PC-9 (cell line): ENCODE measurements at regions not wholly inside any gene's neighbourhood (a gene's known extent, or its start where the extent isn't known, plus 50 kb on each side); places are given as distances from the start of the nearest gene placed in this dataset.

Experiments used
- BruUV-seq: library from RNA; stranded (reverse); fragments of 400-500 nt; replicated peaks from 2 replicates; lab custom pipeline; 2021; lab: Mats Ljungman, UMichigan
- CTCF ChIA-PET: fragments of 300-600 bp; sonication (Branson Sonifier 250); formaldehyde crosslinking; loops from one replicate; lab custom pipeline; 2022; ENCODE audit warnings: antibody characterized with exemption; lab: Charles Lee
- POLR2A ChIA-PET: fragments of 300-600 bp; sonication (Branson Sonifier 250); formaldehyde crosslinking; loops from one replicate; lab custom pipeline; 2022; ENCODE audit warnings: antibody characterized with exemption; ENCODE audit not compliant: unreplicated experiment; lab: Charles Lee
- DNase-seq, 2 experiments: peaks; one replicate each; pipeline versions ENCODE4 v3.0.0 to v3.0.0-alpha.2; 2015 to 2022; ENCODE audit warnings: mixed read lengths in 1 of 2
- H2AFZ ChIP-seq: fragments of 200-600 bp; sonication (generic); 2 replicates; pipeline ENCODE4 v1.8.1; 2017; ENCODE audit warnings: antibody characterized with exemption
- H3F3A ChIP-seq: fragments of 200-600 bp; sonication (generic); 2 replicates; pipeline ENCODE4 v1.8.1; 2017; ENCODE audit warnings: antibody characterized with exemption, mild to moderate bottlenecking, low read depth; ENCODE audit not compliant: insufficient read depth
- H3K27ac ChIP-seq: fragments of 200-600 bp; sonication (generic); 2 replicates; pipeline ENCODE4 v1.6.1; 2016; ENCODE audit warnings: mixed run types
- H3K27me3 ChIP-seq: fragments of 200-600 bp; sonication (generic); 2 replicates; pipeline ENCODE4 v1.6.1; 2016; ENCODE audit warnings: low read depth, mixed run types; ENCODE audit not compliant: insufficient read depth
- H3K36me3 ChIP-seq: fragments of 200-600 bp; sonication (generic); 2 replicates; pipeline ENCODE4 v1.6.1; 2016; ENCODE audit warnings: low read depth, mixed run types
- H3K4me1 ChIP-seq: fragments of 200-600 bp; sonication (generic); replicated peaks from 2 replicates; pipeline ENCODE4 v1.6.1; 2016; ENCODE audit warnings: mixed run types; ENCODE audit not compliant: insufficient read depth
- H3K4me2 ChIP-seq: fragments of 200-600 bp; sonication (generic); 2 replicates; pipeline ENCODE4 v1.6.1; 2017; ENCODE audit warnings: mixed run types
- H3K4me3 ChIP-seq: fragments of 200-600 bp; sonication (generic); 2 replicates; pipeline ENCODE4 v1.6.1; 2016; ENCODE audit warnings: mixed run types
- H3K79me2 ChIP-seq: fragments of 200-600 bp; sonication (generic); 2 replicates; pipeline ENCODE4 v1.6.1; 2017; ENCODE audit warnings: low read depth, mixed run types
- H3K9me2 ChIP-seq: fragments of 200-600 bp; sonication (generic); 2 replicates; pipeline ENCODE4 v1.8.1; 2017; ENCODE audit warnings: mild to moderate bottlenecking; ENCODE audit not compliant: insufficient read depth
- H3K9me3 ChIP-seq: fragments of 200-600 bp; sonication (generic); 2 replicates; pipeline ENCODE4 v1.8.1; 2016; ENCODE audit warnings: low read depth; ENCODE audit not compliant: insufficient read depth
- H4K20me1 ChIP-seq: fragments of 200-600 bp; sonication (generic); 2 replicates; pipeline ENCODE4 v1.8.1; 2017; ENCODE audit not compliant: insufficient read depth
- CTCF ChIP-seq: fragments of 200-600 bp; sonication (generic); conservative IDR thresholded peaks from 2 replicates; pipeline ENCODE4 v1.6.1; 2017; ENCODE audit warnings: mixed run types, antibody characterized with exemption, mild to moderate bottlenecking, moderate library complexity
- EZH2 ChIP-seq: fragments of 200-600 bp; sonication (generic); IDR thresholded peaks from 2 replicates; pipeline ENCODE4 v1.8.0; 2017; ENCODE audit warnings: antibody characterized with exemption, low read depth
- intact Hi-C: fragments of 100-400 bp; cut with micrococcal nuclease; formaldehyde crosslinking; loops from one replicate; pipeline ENCODE4 v1.10.0; 2022; ENCODE audit not compliant: unreplicated experiment

DNA sequence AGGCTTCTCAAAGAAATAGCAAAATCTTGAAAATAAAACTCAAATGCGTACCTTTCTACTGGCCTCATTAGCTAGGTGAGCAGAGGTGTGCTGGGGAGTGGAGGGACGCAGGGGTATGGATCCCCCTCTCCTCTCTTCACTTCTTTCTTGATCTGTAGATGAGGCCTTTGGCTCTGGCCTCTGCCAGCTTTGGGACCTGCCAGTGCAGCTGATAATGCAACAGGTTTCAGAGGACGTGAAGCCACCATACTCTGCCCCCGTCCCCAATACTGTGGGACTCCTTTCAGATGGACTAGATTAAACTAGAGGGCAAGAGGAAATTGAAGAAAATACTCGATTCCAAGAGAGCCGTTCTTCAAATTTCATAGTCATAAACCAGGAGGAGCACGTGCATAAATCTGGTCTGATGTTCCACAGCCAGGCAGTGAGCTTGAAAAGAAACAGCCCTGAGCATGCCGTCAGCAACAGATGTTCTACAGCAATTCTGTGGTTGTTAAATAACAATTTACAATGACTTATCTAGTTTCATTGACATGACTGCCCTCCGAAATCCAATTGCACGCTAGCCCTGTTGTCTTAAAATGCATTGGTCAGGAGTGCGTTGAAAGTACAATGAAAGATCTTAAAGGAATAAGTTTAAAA is 245.3 kb upstream of the FOXQ1 start:
- CTCF ChIA-PET = no interaction called here

DNA sequence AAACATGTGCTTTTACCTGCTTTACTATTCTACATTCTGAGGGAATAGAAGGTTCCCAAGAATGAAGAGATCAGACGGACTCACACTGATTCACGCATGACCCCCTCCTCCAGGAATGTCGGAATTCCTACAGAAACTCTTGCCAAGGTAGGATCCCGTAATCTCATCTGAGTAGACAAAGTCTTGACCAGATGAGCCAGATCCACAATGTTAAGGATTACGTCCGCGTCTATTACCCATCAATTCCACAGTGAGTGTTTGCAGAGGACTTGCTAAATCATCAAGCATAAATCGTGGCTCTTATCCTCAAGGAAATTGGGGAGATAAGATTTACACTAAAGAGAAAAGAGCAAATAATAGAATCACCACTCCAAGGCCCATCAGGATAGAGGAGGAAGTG is 245.9 kb upstream of the FOXQ1 start:
- intact Hi-C loops = no loop called here
- CTCF ChIA-PET = no interaction called here

More for the DNA sequence above, 245.3 kb upstream of the FOXQ1 start:
- Histone ChIP-seq H3K27ac (no peak overlapping the region), H3K4me2 (no peak overlapping the region), H3F3A (no peaks in the 10 kb centered on the region), H2AFZ (no peak overlapping the region), H3K4me1 (no peaks in the 10 kb centered on the region), H3K36me3 (no peaks in the 10 kb centered on the region), H4K20me1 (no peaks in the 10 kb centered on the region), H3K9me3 (no peaks in the 10 kb centered on the region), H3K27me3 (no peaks in the 10 kb centered on the region), H3K79me2 (no peaks in the 10 kb centered on the region), H3K4me3 (no peak overlapping the region), H3K9me2 (no peaks in the 10 kb centered on the region)
- DNase-seq = no peak
- intact Hi-C loops = no loop called here
- POLR2A ChIA-PET = no interaction called here
- BruUV-seq = no TSS peak
- TF ChIP-seq CTCF = no peak

GRCh38 chr6:1063671-1064355 is 248.1 kb upstream of the FOXQ1 start:
- no peaks in the 10 kb centered on the region for H3K27me3 ChIP-seq
- H3K36me3 ChIP-seq = no peaks in the 10 kb centered on the region
- H3F3A ChIP-seq = no peaks in the 10 kb centered on the region
- ChIA-PET POLR2A (no interaction called here), CTCF (no interaction called here)
- intact Hi-C loops = no loop called here
- DNase-seq = no peak
- no peaks in the 10 kb centered on the region for H3K9me3 ChIP-seq
- no peaks in the 10 kb centered on the region for H3K9me2 ChIP-seq
- no peak overlapping the region for H3K27ac ChIP-seq
- no TSS peak for BruUV-seq
- no peaks in the 10 kb centered on the region for H3K79me2 ChIP-seq
- TF ChIP-seq EZH2 (no peak), CTCF (no peak)
- no peak overlapping the region for H2AFZ ChIP-seq
- H3K4me3 ChIP-seq = no peak overlapping the region
- H3K4me1 ChIP-seq = no peaks in the 10 kb centered on the region
- H4K20me1 ChIP-seq = no peaks in the 10 kb centered on the region
- no peak overlapping the region for H3K4me2 ChIP-seq

More for the DNA sequence above, 245.9 kb upstream of the FOXQ1 start:
- POLR2A ChIA-PET = no interaction called here
- Histone ChIP-seq H3K4me3 (no peak overlapping the region), H2AFZ (no peak overlapping the region), H3K9me2 (no peaks in the 10 kb centered on the region), H3F3A (no peaks in the 10 kb centered on the region), H3K79me2 (no peaks in the 10 kb centered on the region), H4K20me1 (no peaks in the 10 kb centered on the region), H3K4me2 (no peak overlapping the region), H3K27me3 (no peaks in the 10 kb centered on the region), H3K36me3 (no peaks in the 10 kb centered on the region), H3K9me3 (no peaks in the 10 kb centered on the region), H3K4me1 (no peaks in the 10 kb centered on the region), H3K27ac (no peak overlapping the region)
- DNase-seq = no peak
- no TSS peak for BruUV-seq
- TF ChIP-seq CTCF (no peak), EZH2 (no peak)
